Fibroblast of skin of abdomen (primary cell): ENCODE measurements at regions not wholly inside any gene's neighbourhood (a gene's known extent, or its start where the extent isn't known, plus 50 kb on each side); places are given as distances from the start of the nearest gene placed in this dataset.

ENCODE experiments used
- DNase-seq: peaks from one replicate; pipeline ENCODE4 v3.0.0-alpha.2; 2013

- no peak for DNase-seq
These were observed 229.5 kb downstream of the TUSC7 start for GRCh38 chr3:116939091-116939490.

GRCh38 chr3:116939550-116939949 lies 230.0 kb downstream of the TUSC7 start:
- DNase-seq = no peak

GRCh38 chr3:116940719-116941118 lies 231.1 kb downstream of the TUSC7 start:
- DNase-seq = no peak

DNA sequence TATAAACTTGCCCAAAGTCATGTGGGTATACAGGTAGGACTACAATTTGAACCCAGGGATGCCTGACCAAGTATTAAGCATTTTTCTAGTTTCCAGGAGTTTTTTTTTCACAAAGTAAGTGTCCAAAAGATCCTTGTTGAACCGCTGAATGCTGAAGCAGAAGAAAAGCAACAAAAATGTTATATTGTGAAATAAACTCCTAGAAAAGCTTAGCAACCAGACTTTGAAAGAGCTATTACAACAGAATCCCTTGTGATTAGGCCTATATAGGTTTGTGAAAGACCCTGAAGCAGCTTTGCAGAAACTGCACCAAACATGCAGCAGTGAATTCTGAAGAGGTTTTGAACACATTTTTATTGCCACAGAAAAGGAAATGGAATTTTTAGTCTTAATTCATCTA lies 236.8 kb downstream of the TUSC7 start:
- DNase-seq = no peak

DNA sequence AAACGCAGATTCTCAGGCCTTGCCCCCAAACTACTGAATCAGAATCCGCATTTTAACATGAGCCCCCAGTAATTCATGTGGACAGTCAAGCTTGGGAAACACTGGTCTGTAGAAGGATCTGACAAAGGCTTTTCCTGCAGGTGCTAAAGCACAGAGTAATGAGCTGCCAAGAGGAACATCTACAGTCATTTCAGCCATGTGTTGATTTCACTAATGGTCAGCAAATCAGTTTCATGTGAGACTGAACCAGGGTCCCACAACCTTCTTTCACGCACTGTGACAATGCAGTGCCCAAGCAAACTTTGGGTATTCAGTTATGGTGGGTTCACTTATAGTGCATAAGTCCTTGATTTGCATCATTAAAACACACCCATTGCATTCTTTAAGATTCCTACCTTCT lies 237.6 kb downstream of the TUSC7 start:
- no peak for DNase-seq

DNA sequence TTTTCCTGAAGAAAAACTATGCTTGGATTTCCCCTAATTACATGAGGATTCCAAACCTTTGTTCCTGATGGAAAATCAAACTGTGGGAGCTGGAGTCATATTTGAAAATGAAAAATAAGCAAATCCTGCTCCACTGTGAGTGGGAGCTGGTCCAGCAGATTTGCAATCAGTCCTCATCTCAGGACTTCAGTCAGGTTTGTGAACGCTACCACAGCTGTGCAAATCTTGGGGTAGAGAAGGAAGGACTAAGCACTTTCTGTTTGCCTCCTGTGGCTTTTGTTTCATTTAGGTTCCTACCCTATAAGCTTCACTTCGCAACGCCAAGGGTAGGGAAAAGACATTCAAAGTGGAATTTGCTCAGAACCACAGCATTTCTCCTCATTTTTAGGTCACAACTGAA lies 238.2 kb downstream of the TUSC7 start:
- no peak for DNase-seq

- DNase-seq = no peak
These were observed 240.9 kb downstream of the TUSC7 start for GRCh38 chr3:116950301-116951055.

GRCh38 chr3:116951610-116952009 lies 242.0 kb downstream of the TUSC7 start:
- no peak for DNase-seq

- DNase-seq = no peak
These were observed 248.7 kb downstream of the TUSC7 start for GRCh38 chr3:116958291-116958690.

GRCh38 chr3:116961106-116961505 lies 251.5 kb downstream of the TUSC7 start:
- no peak for DNase-seq

DNA sequence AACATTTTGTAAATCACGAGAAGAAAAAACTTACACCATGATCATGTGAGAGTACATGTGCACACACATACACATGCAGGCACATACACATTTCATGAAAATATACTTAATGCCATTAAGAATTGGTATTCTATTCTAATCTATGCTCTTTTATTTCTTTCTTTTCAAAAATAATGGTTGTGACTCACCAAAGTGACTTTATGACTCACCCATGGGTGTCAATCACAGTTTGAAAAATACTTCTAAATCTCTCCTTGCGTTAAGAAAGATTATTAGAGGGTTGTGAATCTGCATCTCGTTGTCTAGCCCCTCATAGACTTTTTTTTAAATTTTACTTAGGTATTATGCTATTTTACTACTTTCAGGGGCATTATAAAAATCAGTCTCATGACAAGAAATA lies 254.2 kb downstream of the TUSC7 start:
- no peak for DNase-seq

GRCh38 chr3:116966649-116967048 lies 257.1 kb downstream of the TUSC7 start:
- no peak for DNase-seq

GRCh38 chr3:116969135-116969534 lies 259.6 kb downstream of the TUSC7 start:
- DNase-seq = no peak

- no peak for DNase-seq
These were observed 260.1 kb downstream of the TUSC7 start for GRCh38 chr3:116969646-116970045.

DNA sequence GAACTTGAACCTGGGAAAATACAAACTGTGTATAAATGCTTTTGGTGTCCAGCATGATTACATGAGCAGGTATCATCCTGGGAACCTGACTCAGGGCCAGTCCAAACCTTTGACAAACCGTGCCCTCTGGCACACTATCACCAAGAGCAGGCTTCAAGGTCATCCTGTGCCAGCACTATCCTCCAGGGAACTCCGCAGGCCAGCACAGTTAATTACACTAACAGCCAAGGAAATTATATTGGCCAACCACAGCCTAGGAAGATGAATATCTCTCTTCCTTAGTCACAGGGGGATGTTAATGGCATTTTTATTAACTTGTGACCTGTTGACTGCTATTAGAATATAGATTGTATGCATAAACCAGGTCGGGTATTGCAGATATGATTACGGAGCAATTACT lies 262.0 kb downstream of the TUSC7 start:
- no peak for DNase-seq

DNA sequence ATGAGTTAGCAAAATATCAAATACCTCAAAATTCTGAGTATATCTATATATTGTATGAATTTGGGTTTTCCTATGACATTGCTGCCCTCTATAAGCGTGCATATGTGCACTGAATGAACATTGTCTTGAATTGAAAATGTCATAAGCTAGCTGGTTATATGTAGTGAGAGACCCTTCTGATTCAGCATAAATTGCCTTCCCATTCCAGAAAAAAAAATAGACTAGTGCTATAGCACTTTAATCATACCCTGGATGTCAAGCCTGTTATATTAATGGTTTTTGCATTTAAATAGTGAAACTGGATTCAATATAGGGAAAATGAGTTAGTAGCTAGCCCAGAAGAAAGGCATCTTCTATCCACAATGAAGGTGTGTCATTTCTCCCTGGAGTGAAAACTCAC lies 265.1 kb downstream of the TUSC7 start:
- DNase-seq = no peak

GRCh38 chr3:116977441-116977840 lies 267.9 kb downstream of the TUSC7 start:
- DNase-seq = no peak

GRCh38 chr3:116980099-116980498 lies 270.5 kb downstream of the TUSC7 start:
- DNase-seq = no peak

GRCh38 chr3:116981089-116981488 lies 271.5 kb downstream of the TUSC7 start:
- peak; percentile 1 for DNase-seq

DNA sequence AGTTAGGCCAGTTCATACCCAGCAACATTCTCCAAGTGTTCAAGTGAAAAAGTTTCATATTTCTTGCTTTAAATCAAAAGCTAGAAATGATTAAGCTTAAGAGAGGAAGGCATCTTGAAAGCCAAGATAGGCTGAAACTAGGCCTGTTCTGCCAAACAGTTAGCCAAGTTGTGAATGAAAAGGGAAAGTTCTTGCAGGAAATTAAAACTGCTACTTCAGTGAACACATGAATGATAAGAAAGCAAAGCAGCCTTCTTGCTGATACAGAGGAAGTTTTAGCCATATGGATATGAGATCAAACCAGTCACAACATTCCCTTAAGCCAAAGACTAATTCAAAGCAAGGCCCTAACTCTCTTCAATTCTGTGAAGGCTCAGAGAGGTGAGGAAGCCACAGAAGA lies 274.7 kb downstream of the TUSC7 start:
- DNase-seq = no peak

DNA sequence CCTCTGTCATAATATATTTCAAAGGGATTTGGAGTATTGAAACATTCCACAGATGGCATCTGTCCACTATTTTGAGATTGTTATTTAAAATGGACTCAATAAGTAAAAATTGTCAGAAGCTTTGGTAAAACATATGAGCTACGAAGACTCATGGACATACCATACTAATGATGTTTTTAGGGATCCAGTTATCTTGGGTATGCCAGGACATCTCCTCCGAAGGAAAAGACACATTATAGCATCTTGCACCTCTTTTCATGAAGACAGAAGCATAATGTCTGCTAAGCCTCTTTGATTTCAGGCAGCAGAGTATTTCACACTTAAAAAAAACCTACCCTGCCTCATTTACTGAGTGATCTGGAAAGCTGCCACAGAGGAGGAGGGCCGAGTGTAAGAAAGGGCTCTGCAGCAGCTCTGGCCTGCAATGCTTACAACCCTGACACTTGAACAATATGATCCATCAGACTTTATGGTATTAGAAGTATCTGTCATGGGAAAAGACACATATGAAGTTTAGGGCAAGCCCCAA lies 284.8 kb downstream of the TUSC7 start:
- DNase-seq = no peak

GRCh38 chr3:117003501-117003900 lies 293.9 kb downstream of the TUSC7 start:
- no peak for DNase-seq

- no peak for DNase-seq
These were observed 295.7 kb downstream of the TUSC7 start for GRCh38 chr3:117005274-117005673.

DNA sequence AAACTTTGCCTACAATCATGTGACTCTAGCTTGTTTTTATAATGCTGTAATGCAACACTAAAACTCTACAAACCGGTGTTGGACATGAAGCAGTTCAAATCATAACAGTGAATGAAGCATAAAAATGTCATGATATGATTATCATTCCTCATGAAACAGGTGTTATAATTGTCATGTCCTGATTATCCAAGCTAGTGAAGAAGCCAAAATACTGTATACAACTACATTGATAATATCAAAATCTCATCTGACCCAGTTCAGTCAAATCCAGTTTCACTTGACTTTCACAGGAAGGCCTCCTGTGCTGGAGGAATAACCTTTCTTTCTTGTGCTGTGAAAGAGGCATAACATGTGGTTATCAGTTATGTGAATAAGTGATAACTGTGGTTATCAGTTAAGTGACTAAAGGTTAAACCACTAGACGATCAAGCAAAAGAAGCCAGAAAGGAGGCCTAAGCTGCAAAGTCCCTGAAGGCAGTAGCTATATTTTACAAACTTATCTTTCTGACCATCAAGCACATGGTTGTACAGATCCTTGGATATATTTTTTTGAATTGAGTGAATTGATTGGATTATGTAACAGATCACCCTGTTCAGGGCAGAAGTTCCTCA lies 296.4 kb downstream of the TUSC7 start:
- DNase-seq = no peak
